ENCODE measurements at regions not wholly inside any gene's neighbourhood (a gene's known extent, or its start where the extent isn't known, plus 50 kb on each side); places are given as distances from the start of the nearest gene placed in this dataset.

- ATAC-seq (no peak), DNase-seq (no peak)
- no peak for TF ChIP-seq CTCF (IDR thresholded peaks at IDR 0.05)
- no peak overlapping the region for H3K27ac Mint-ChIP-seq
- intact Hi-C loops (cut with micrococcal nuclease) = no loop called here
- no peaks in the 10 kb centered on the region for H3K4me1 Mint-ChIP-seq (ENCODE audit: low read depth)
- no peaks in the 10 kb centered on the region for H3K36me3 Mint-ChIP-seq (ENCODE audit: low read depth)
- ChIA-PET POLR2A (no interaction called here), CTCF (no interaction called here)
- no peaks in the 10 kb centered on the region for H3K27me3 Mint-ChIP-seq
- no peak overlapping the region for H3K4me3 Mint-ChIP-seq
- H3K9me3 Mint-ChIP-seq = peaks cover 19% of the 10 kb centered on the region
Observed at GRCh38 chr17:71304498-71305158, 816.2 kb upstream of the SOX9 start.

GRCh38 chr17:71313866-71314265 lies 807.0 kb upstream of the SOX9 start:
- POLR2A ChIA-PET = no interaction called here
- H3K4me1 Mint-ChIP-seq (ENCODE audit: low read depth) = no peaks in the 10 kb centered on the region

GRCh38 chr17:71315568-71315967 lies 805.3 kb upstream of the SOX9 start:
- Mint-ChIP-seq H3K9me3 (peaks cover 5% of the 10 kb centered on the region), H3K27ac (no peak overlapping the region), H3K4me1 (ENCODE audit: low read depth) (no peaks in the 10 kb centered on the region), H3K36me3 (ENCODE audit: low read depth) (no peaks in the 10 kb centered on the region), H3K27me3 (no peaks in the 10 kb centered on the region), H3K4me3 (no peak overlapping the region)
- CTCF ChIA-PET = no interaction called here
- no peak for TF ChIP-seq CTCF (IDR thresholded peaks at IDR 0.05)
- intact Hi-C loops (cut with micrococcal nuclease) = no loop called here
- ATAC-seq (no peak), DNase-seq (no peak)
- POLR2A ChIA-PET = no interaction called here

More at GRCh38 chr17:71313866-71314265, 807.0 kb upstream of the SOX9 start:
- CTCF ChIA-PET = no interaction called here
- intact Hi-C loops (cut with micrococcal nuclease) = no loop called here
- TF ChIP-seq CTCF (IDR thresholded peaks at IDR 0.05) = no peak
- Mint-ChIP-seq H3K27me3 (no peaks in the 10 kb centered on the region), H3K9me3 (peaks cover 13% of the 10 kb centered on the region), H3K4me3 (no peak overlapping the region), H3K36me3 (ENCODE audit: low read depth) (no peaks in the 10 kb centered on the region), H3K27ac (no peak overlapping the region)
- ATAC-seq (no peak), DNase-seq (no peak)

- H3K4me1 Mint-ChIP-seq (ENCODE audit: low read depth) = no peaks in the 10 kb centered on the region
- ChIA-PET POLR2A (no interaction called here), CTCF (no interaction called here)
- no peak for DNase-seq
- H3K4me3 Mint-ChIP-seq = no peak overlapping the region
- H3K36me3 Mint-ChIP-seq (ENCODE audit: low read depth) = no peaks in the 10 kb centered on the region
- TF ChIP-seq CTCF (IDR thresholded peaks at IDR 0.05) = no peak
- H3K27me3 Mint-ChIP-seq = no peaks in the 10 kb centered on the region
- peaks cover 5% of the 10 kb centered on the region for H3K9me3 Mint-ChIP-seq
- ATAC-seq = no peak
- H3K27ac Mint-ChIP-seq = no peak overlapping the region
- intact Hi-C loops (cut with micrococcal nuclease) = no loop called here
Observed at GRCh38 chr17:71316176-71316897, 804.5 kb upstream of the SOX9 start.

- ChIA-PET POLR2A (no interaction called here), CTCF (no interaction called here)
- no peak for TF ChIP-seq CTCF (IDR thresholded peaks at IDR 0.05)
- Mint-ChIP-seq H3K27ac (no peak overlapping the region), H3K9me3 (no peaks in the 10 kb centered on the region), H3K4me1 (ENCODE audit: low read depth) (no peaks in the 10 kb centered on the region), H3K4me3 (no peak overlapping the region), H3K36me3 (ENCODE audit: low read depth) (no peaks in the 10 kb centered on the region), H3K27me3 (no peaks in the 10 kb centered on the region)
- intact Hi-C loops (cut with micrococcal nuclease) = no loop called here
- no peak for ATAC-seq
- DNase-seq = no peak
Observed at GRCh38 chr17:71320009-71320796, 800.6 kb upstream of the SOX9 start.

All from activated CD8-positive, alpha-beta T cell treated with anti-CD3 and anti-CD28 coated beads for 36 hours (primary cell).